ENCODE measurements at regions not wholly inside any gene's neighbourhood (a gene's known extent, or its start where the extent isn't known, plus 50 kb on each side); places are given as distances from the start of the nearest gene placed in this dataset.

GRCh38 chr16:5736209-5736930 lies 638.8 kb upstream of the EEF2KMT start:
- no peaks in the 10 kb centered on the region for H3K27me3 ChIP-seq (ENCODE audit: control insufficient read depth, insufficient read depth, low read length)
- TF ChIP-seq, protein P1, sequence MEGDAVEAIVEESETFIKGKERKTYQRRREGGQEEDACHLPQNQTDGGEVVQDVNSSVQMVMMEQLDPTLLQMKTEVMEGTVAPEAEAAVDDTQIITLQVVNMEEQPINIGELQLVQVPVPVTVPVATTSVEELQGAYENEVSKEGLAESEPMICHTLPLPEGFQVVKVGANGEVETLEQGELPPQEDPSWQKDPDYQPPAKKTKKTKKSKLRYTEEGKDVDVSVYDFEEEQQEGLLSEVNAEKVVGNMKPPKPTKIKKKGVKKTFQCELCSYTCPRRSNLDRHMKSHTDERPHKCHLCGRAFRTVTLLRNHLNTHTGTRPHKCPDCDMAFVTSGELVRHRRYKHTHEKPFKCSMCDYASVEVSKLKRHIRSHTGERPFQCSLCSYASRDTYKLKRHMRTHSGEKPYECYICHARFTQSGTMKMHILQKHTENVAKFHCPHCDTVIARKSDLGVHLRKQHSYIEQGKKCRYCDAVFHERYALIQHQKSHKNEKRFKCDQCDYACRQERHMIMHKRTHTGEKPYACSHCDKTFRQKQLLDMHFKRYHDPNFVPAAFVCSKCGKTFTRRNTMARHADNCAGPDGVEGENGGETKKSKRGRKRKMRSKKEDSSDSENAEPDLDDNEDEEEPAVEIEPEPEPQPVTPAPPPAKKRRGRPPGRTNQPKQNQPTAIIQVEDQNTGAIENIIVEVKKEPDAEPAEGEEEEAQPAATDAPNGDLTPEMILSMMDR (IDR thresholded peaks at IDR 0.05; ENCODE audit: insufficient read depth, low read depth, low read length): no peak
- no peak overlapping the region for H3K4me3 ChIP-seq (ENCODE audit: low read depth, low read length)
- DNase-seq (ENCODE audit: low read depth): no peak
- H3K36me3 ChIP-seq (ENCODE audit: control insufficient read depth, insufficient read depth, low read length): no peaks in the 10 kb centered on the region
- CTCF ChIA-PET: no interaction called here
- POLR2A ChIA-PET: no interaction called here

GRCh38 chr16:5735444-5735843 lies 637.8 kb upstream of the EEF2KMT start:
- POLR2A ChIA-PET: no interaction called here
- DNase-seq (ENCODE audit: low read depth): no peak
- Histone ChIP-seq H3K4me3 (ENCODE audit: low read depth, low read length) (no peak overlapping the region), H3K27me3 (ENCODE audit: control insufficient read depth, insufficient read depth, low read length) (no peaks in the 10 kb centered on the region), H3K36me3 (ENCODE audit: control insufficient read depth, insufficient read depth, low read length) (no peaks in the 10 kb centered on the region)
- CTCF ChIA-PET: no interaction called here
- TF ChIP-seq, protein P1 (IDR thresholded peaks at IDR 0.05; ENCODE audit: insufficient read depth, low read depth, low read length): no peak

DNA sequence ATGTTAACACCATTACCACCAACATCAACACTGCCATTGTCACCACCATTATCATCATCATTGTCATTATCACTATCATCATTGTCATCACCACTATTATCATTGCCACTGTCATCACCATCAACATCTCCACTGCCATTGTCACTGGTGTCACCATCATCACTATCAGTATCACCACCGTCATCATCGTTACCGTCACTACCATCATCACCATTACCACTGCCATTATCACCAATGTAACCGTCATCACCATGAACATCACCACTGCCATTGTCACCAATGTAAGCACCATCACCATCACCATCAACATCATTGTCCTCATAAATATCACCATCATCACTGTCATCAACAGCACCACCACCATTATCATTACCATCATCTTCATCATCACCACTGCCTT lies 633.2 kb upstream of the EEF2KMT start:
- CTCF ChIA-PET: interaction anchor here (1.7 kb wide), 1 partner anchor 11 kb away, joined by 4 read pairs; no protein-coding TSS in a partner anchor
- POLR2A ChIA-PET: no interaction called here
- Histone ChIP-seq H3K27me3 (ENCODE audit: control insufficient read depth, insufficient read depth, low read length) (no peaks in the 10 kb centered on the region), H3K4me3 (ENCODE audit: low read depth, low read length) (no peak overlapping the region), H3K36me3 (ENCODE audit: control insufficient read depth, insufficient read depth, low read length) (no peaks in the 10 kb centered on the region)
- TF ChIP-seq, protein P1 (IDR thresholded peaks at IDR 0.05; ENCODE audit: insufficient read depth, low read depth, low read length): no peak
- DNase-seq (ENCODE audit: low read depth): no peak

GRCh38 chr16:5722116-5722619 lies 624.6 kb upstream of the EEF2KMT start:
- Histone ChIP-seq H3K36me3 (ENCODE audit: control insufficient read depth, insufficient read depth, low read length) (no peaks in the 10 kb centered on the region), H3K27me3 (ENCODE audit: control insufficient read depth, insufficient read depth, low read length) (no peaks in the 10 kb centered on the region), H3K4me3 (ENCODE audit: low read depth, low read length) (no peak overlapping the region)
- no peak for DNase-seq (ENCODE audit: low read depth)
- POLR2A ChIA-PET: no interaction called here
- CTCF ChIA-PET: no interaction called here
- TF ChIP-seq, protein P1 (IDR thresholded peaks at IDR 0.05; ENCODE audit: insufficient read depth, low read depth, low read length): no peak

DNA sequence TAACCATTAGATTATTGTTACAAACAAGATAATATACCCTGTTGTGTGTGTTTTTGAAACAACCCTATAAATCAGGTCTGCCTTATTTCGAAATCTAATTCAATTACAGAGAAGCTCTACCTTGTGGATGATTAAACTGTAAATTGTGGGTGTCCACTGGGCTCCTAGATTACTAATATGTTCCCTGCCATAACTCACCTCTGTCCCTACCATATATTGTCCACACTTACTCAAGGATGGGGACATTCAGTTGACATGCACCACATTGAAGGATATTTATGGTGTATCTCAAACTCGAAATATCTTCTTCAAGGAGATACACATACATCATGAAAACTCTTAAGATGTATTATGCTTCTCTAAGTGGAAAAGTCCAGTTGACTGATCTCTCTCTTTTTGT lies 617.6 kb upstream of the EEF2KMT start:
- no peak for DNase-seq (ENCODE audit: low read depth)
- no peaks in the 10 kb centered on the region for H3K36me3 ChIP-seq (ENCODE audit: control insufficient read depth, insufficient read depth, low read length)
- no peaks in the 10 kb centered on the region for H3K27me3 ChIP-seq (ENCODE audit: control insufficient read depth, insufficient read depth, low read length)
- CTCF ChIA-PET: no interaction called here
- H3K4me3 ChIP-seq (ENCODE audit: low read depth, low read length): no peak overlapping the region
- TF ChIP-seq, protein P1 (IDR thresholded peaks at IDR 0.05; ENCODE audit: insufficient read depth, low read depth, low read length): no peak
- POLR2A ChIA-PET: no interaction called here
